Activated naive CD4-positive, alpha-beta T cell treated with anti-CD3 and anti-CD28 coated beads, Interleukin-2, amount 10 ng/mL, durations not matched to agents 7 days and 5 days (primary cell): ENCODE measurements at regions not wholly inside any gene's neighbourhood (a gene's known extent, or its start where the extent isn't known, plus 50 kb on each side); places are given as distances from the start of the nearest gene placed in this dataset.

Experiments used
- CTCF ChIA-PET: fragments of 350-600 bp; sonication (Branson Sonifier 250); formaldehyde crosslinking; loops from one replicate; lab custom pipeline; 2021; ENCODE audit warnings: antibody characterized with exemption; lab: Charles Lee
- DNase-seq: peaks from one replicate; pipeline ENCODE4 v3.0.0-alpha.2; 2020
- H3K27ac Mint-ChIP-seq: one replicate; pipeline ENCODE4 v1.8.0; 2021; ENCODE audit warnings: mild to moderate bottlenecking, moderate library complexity, mixed read lengths
- H3K27me3 Mint-ChIP-seq: one replicate; pipeline ENCODE4 v1.8.0; 2021; ENCODE audit warnings: mild to moderate bottlenecking, mixed read lengths
- H3K36me3 Mint-ChIP-seq: one replicate; pipeline ENCODE4 v1.8.0; 2021; ENCODE audit warnings: mixed read lengths
- H3K4me1 Mint-ChIP-seq: one replicate; pipeline ENCODE4 v1.8.0; 2021; ENCODE audit warnings: mixed read lengths
- H3K4me3 Mint-ChIP-seq: one replicate; pipeline ENCODE4 v1.8.0; 2021; ENCODE audit warnings: mild to moderate bottlenecking, moderate library complexity, mixed read lengths
- H3K9me3 Mint-ChIP-seq: one replicate; pipeline ENCODE4 v1.8.0; 2021; ENCODE audit warnings: mixed read lengths

- Mint-ChIP-seq H3K9me3 (no peaks in the 10 kb centered on the region), H3K27me3 (no peaks in the 10 kb centered on the region), H3K4me1 (no peaks in the 10 kb centered on the region), H3K4me3 (no peak overlapping the region), H3K36me3 (no peaks in the 10 kb centered on the region), H3K27ac (no peak overlapping the region)
- DNase-seq: no peak
- CTCF ChIA-PET: no interaction called here
Observed at GRCh38 chr4:124414276-124415040, 298.1 kb downstream of the ANKRD50 start.

GRCh38 chr4:124415146-124415545 is 297.4 kb downstream of the ANKRD50 start:
- Mint-ChIP-seq H3K27me3 (no peaks in the 10 kb centered on the region), H3K36me3 (no peaks in the 10 kb centered on the region), H3K9me3 (no peaks in the 10 kb centered on the region), H3K27ac (no peak overlapping the region), H3K4me1 (no peaks in the 10 kb centered on the region), H3K4me3 (no peak overlapping the region)
- DNase-seq: no peak
- CTCF ChIA-PET: no interaction called here

- DNase-seq: no peak
- Mint-ChIP-seq H3K4me1 (no peaks in the 10 kb centered on the region), H3K4me3 (no peak overlapping the region), H3K36me3 (no peaks in the 10 kb centered on the region), H3K27me3 (no peaks in the 10 kb centered on the region), H3K9me3 (no peaks in the 10 kb centered on the region), H3K27ac (no peak overlapping the region)
- CTCF ChIA-PET: no interaction called here
Observed at GRCh38 chr4:124417371-124417770, 295.2 kb downstream of the ANKRD50 start.

- no peak overlapping the region for H3K4me3 Mint-ChIP-seq
- H3K4me1 Mint-ChIP-seq: no peaks in the 10 kb centered on the region
- H3K36me3 Mint-ChIP-seq: no peaks in the 10 kb centered on the region
- H3K27me3 Mint-ChIP-seq: no peaks in the 10 kb centered on the region
- DNase-seq: no peak
- no peak overlapping the region for H3K27ac Mint-ChIP-seq
- no peaks in the 10 kb centered on the region for H3K9me3 Mint-ChIP-seq
- CTCF ChIA-PET: no interaction called here
Observed at GRCh38 chr4:124420166-124420695, 292.3 kb downstream of the ANKRD50 start.

GRCh38 chr4:124423160-124423559 is 289.4 kb downstream of the ANKRD50 start:
- no peaks in the 10 kb centered on the region for H3K4me1 Mint-ChIP-seq
- no peak for DNase-seq
- H3K36me3 Mint-ChIP-seq: no peaks in the 10 kb centered on the region

GRCh38 chr4:124426279-124426678 is 286.3 kb downstream of the ANKRD50 start:
- DNase-seq: no peak
- Mint-ChIP-seq H3K27ac (no peak overlapping the region), H3K4me3 (no peak overlapping the region), H3K9me3 (no peaks in the 10 kb centered on the region), H3K36me3 (no peaks in the 10 kb centered on the region), H3K27me3 (no peaks in the 10 kb centered on the region), H3K4me1 (no peaks in the 10 kb centered on the region)
- CTCF ChIA-PET: no interaction called here

More at GRCh38 chr4:124423160-124423559, 289.4 kb downstream of the ANKRD50 start:
- CTCF ChIA-PET: no interaction called here
- no peaks in the 10 kb centered on the region for H3K27me3 Mint-ChIP-seq
- no peak overlapping the region for H3K27ac Mint-ChIP-seq
- H3K9me3 Mint-ChIP-seq: no peaks in the 10 kb centered on the region
- H3K4me3 Mint-ChIP-seq: no peak overlapping the region

- Mint-ChIP-seq H3K36me3 (no peaks in the 10 kb centered on the region), H3K4me3 (no peak overlapping the region), H3K27ac (no peak overlapping the region), H3K4me1 (no peaks in the 10 kb centered on the region), H3K27me3 (no peaks in the 10 kb centered on the region), H3K9me3 (no peaks in the 10 kb centered on the region)
- CTCF ChIA-PET: no interaction called here
- DNase-seq: no peak
Observed at GRCh38 chr4:124427095-124427767, 285.3 kb downstream of the ANKRD50 start.

- DNase-seq: no peak
- H3K4me3 Mint-ChIP-seq: no peak overlapping the region
- no peaks in the 10 kb centered on the region for H3K9me3 Mint-ChIP-seq
- no peaks in the 10 kb centered on the region for H3K4me1 Mint-ChIP-seq
- H3K36me3 Mint-ChIP-seq: no peaks in the 10 kb centered on the region
- no peaks in the 10 kb centered on the region for H3K27me3 Mint-ChIP-seq
- CTCF ChIA-PET: no interaction called here
- H3K27ac Mint-ChIP-seq: no peak overlapping the region
Observed at GRCh38 chr4:124428648-124429047, 283.9 kb downstream of the ANKRD50 start.

GRCh38 chr4:124429746-124430250 is 282.7 kb downstream of the ANKRD50 start:
- DNase-seq: no peak

GRCh38 chr4:124431653-124432192 is 280.8 kb downstream of the ANKRD50 start:
- H3K27ac Mint-ChIP-seq: no peak overlapping the region
- no peak overlapping the region for H3K4me3 Mint-ChIP-seq
- H3K36me3 Mint-ChIP-seq: no peaks in the 10 kb centered on the region
- no peaks in the 10 kb centered on the region for H3K4me1 Mint-ChIP-seq
- DNase-seq: no peak
- CTCF ChIA-PET: no interaction called here
- H3K9me3 Mint-ChIP-seq: no peaks in the 10 kb centered on the region
- H3K27me3 Mint-ChIP-seq: no peaks in the 10 kb centered on the region

More at GRCh38 chr4:124429746-124430250, 282.7 kb downstream of the ANKRD50 start:
- H3K27me3 Mint-ChIP-seq: no peaks in the 10 kb centered on the region
- no peaks in the 10 kb centered on the region for H3K9me3 Mint-ChIP-seq
- no peak overlapping the region for H3K4me3 Mint-ChIP-seq
- CTCF ChIA-PET: no interaction called here
- H3K36me3 Mint-ChIP-seq: no peaks in the 10 kb centered on the region
- H3K27ac Mint-ChIP-seq: no peak overlapping the region
- H3K4me1 Mint-ChIP-seq: no peaks in the 10 kb centered on the region

- DNase-seq: no peak
- Mint-ChIP-seq H3K36me3 (no peaks in the 10 kb centered on the region), H3K27ac (no peak overlapping the region), H3K4me1 (no peaks in the 10 kb centered on the region), H3K27me3 (no peaks in the 10 kb centered on the region), H3K9me3 (no peaks in the 10 kb centered on the region), H3K4me3 (no peak overlapping the region)
- CTCF ChIA-PET: no interaction called here
Observed at GRCh38 chr4:124432500-124432899, 280.0 kb downstream of the ANKRD50 start.

GRCh38 chr4:124433044-124433443 is 279.5 kb downstream of the ANKRD50 start:
- no peaks in the 10 kb centered on the region for H3K36me3 Mint-ChIP-seq
- H3K4me3 Mint-ChIP-seq: no peak overlapping the region
- H3K9me3 Mint-ChIP-seq: no peaks in the 10 kb centered on the region
- no peaks in the 10 kb centered on the region for H3K4me1 Mint-ChIP-seq
- no peak for DNase-seq
- CTCF ChIA-PET: no interaction called here
- no peaks in the 10 kb centered on the region for H3K27me3 Mint-ChIP-seq
- H3K27ac Mint-ChIP-seq: no peak overlapping the region

- H3K27ac Mint-ChIP-seq: no peak overlapping the region
- no peaks in the 10 kb centered on the region for H3K27me3 Mint-ChIP-seq
- H3K4me1 Mint-ChIP-seq: no peaks in the 10 kb centered on the region
- DNase-seq: no peak
- H3K4me3 Mint-ChIP-seq: no peak overlapping the region
- no peaks in the 10 kb centered on the region for H3K9me3 Mint-ChIP-seq
- CTCF ChIA-PET: no interaction called here
- H3K36me3 Mint-ChIP-seq: no peaks in the 10 kb centered on the region
Observed at GRCh38 chr4:124433500-124433899, 279.0 kb downstream of the ANKRD50 start.

- no peaks in the 10 kb centered on the region for H3K27me3 Mint-ChIP-seq
- CTCF ChIA-PET: no interaction called here
Observed at GRCh38 chr4:124435274-124435950, 277.1 kb downstream of the ANKRD50 start.

More at GRCh38 chr4:124435274-124435950, 277.1 kb downstream of the ANKRD50 start:
- H3K36me3 Mint-ChIP-seq: no peaks in the 10 kb centered on the region
- H3K4me3 Mint-ChIP-seq: no peak overlapping the region
- H3K4me1 Mint-ChIP-seq: no peaks in the 10 kb centered on the region
- no peak for DNase-seq
- H3K27ac Mint-ChIP-seq: no peak overlapping the region
- H3K9me3 Mint-ChIP-seq: no peaks in the 10 kb centered on the region
